ENCODE measurements at regions not wholly inside any gene's neighbourhood (a gene's known extent, or its start where the extent isn't known, plus 50 kb on each side); places are given as distances from the start of the nearest gene placed in this dataset.

DNA sequence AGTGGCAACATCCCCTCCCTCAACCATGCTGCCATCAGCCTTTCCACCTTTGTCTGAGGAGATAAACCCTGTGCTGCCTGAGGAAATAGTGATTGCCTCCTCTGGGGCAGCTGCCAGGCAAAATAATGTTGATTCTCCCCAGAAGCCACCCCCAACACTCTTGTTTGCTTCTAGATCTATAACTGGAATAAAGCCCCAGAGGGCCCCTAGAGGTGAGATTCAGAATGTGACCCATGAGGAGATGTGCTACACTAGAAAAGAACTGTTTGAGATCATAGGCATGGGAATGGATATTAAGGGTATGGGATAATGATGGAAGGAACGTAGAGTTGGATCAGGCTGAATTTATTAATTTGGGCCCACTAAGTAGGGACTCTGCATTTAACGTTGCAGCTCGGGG, 116.3 kb upstream of the RMP24 start:
- TF ChIP-seq, protein P1, sequence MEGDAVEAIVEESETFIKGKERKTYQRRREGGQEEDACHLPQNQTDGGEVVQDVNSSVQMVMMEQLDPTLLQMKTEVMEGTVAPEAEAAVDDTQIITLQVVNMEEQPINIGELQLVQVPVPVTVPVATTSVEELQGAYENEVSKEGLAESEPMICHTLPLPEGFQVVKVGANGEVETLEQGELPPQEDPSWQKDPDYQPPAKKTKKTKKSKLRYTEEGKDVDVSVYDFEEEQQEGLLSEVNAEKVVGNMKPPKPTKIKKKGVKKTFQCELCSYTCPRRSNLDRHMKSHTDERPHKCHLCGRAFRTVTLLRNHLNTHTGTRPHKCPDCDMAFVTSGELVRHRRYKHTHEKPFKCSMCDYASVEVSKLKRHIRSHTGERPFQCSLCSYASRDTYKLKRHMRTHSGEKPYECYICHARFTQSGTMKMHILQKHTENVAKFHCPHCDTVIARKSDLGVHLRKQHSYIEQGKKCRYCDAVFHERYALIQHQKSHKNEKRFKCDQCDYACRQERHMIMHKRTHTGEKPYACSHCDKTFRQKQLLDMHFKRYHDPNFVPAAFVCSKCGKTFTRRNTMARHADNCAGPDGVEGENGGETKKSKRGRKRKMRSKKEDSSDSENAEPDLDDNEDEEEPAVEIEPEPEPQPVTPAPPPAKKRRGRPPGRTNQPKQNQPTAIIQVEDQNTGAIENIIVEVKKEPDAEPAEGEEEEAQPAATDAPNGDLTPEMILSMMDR (conservative IDR thresholded peaks at IDR 0.05 in 1 of 2, IDR thresholded peaks at IDR 0.05 in 1 of 2; ENCODE audit: extremely low read depth in 1 of 2, insufficient read depth in 1 of 2, low read depth in 1 of 2, low read length in 2 of 2), result no peak
- TF ChIP-seq EZH2 (IDR thresholded peaks at IDR 0.05; ENCODE audit: borderline replicate concordance, low read length), result no peak

Measured in mammary epithelial cell (primary cell).